ENCODE measurements at regions not wholly inside any gene's neighbourhood (a gene's known extent, or its start where the extent isn't known, plus 50 kb on each side); places are given as distances from the start of the nearest gene placed in this dataset.

DNA sequence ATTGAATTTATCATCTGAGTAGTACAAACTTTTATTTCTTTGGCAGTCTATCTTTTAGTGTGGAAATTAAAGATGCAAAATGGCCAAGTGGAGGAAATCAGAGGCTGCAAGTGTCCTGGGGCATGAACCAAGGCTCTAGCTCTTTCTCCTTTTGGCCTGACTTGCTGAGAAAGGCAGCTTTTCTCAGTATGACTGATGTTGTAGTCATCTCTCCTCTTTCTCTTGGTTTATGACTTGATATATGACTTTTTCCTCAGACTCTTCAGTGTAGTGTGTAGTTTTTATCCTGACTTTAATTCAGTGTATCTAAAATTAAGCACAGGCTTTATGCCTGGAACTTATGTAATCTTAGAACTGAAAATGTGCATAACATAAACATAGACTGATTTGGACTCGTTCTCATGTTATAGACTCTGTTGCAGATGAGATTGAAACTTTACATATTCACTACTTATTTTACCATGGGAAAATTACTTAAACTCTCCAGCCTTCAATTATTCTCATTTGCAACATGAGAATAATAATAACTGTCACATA, 65.7 kb downstream of the SLITRK5 start:
- TF ChIP-seq, protein P1, sequence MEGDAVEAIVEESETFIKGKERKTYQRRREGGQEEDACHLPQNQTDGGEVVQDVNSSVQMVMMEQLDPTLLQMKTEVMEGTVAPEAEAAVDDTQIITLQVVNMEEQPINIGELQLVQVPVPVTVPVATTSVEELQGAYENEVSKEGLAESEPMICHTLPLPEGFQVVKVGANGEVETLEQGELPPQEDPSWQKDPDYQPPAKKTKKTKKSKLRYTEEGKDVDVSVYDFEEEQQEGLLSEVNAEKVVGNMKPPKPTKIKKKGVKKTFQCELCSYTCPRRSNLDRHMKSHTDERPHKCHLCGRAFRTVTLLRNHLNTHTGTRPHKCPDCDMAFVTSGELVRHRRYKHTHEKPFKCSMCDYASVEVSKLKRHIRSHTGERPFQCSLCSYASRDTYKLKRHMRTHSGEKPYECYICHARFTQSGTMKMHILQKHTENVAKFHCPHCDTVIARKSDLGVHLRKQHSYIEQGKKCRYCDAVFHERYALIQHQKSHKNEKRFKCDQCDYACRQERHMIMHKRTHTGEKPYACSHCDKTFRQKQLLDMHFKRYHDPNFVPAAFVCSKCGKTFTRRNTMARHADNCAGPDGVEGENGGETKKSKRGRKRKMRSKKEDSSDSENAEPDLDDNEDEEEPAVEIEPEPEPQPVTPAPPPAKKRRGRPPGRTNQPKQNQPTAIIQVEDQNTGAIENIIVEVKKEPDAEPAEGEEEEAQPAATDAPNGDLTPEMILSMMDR (conservative IDR thresholded peaks at IDR 0.05; ENCODE audit: low read depth, low read length) = no peak
- TF ChIP-seq EZH2 (IDR thresholded peaks at IDR 0.05; ENCODE audit: low read length, unreplicated experiment) = no peak
